GM23338 (cell line): ENCODE measurements at regions not wholly inside any gene's neighbourhood (a gene's known extent, or its start where the extent isn't known, plus 50 kb on each side); places are given as distances from the start of the nearest gene placed in this dataset.

Source experiments
- ATAC-seq: fragments of 200-7000 bp; cut with Tn5 transposase; 3 replicates; pipeline ENCODE4 v1.9.1; 2020
- DNase-seq: peaks from one replicate; pipeline ENCODE4 v3.0.0-alpha.2; 2015; ENCODE audit warnings: low spot score
- H2AFZ ChIP-seq: fragments of 200-600 bp; sonication (generic); 2 replicates; pipeline ENCODE4 v1.8.0; 2016; ENCODE audit warnings: antibody characterized with exemption, mild to moderate bottlenecking, moderate library complexity
- H3F3A ChIP-seq: fragments of 200-600 bp; sonication (generic); replicated peaks from 2 replicates; pipeline ENCODE4 v1.8.0; 2017; ENCODE audit warnings: antibody characterized with exemption, mixed run types, low read depth
- H3K27ac ChIP-seq: fragments of 200-600 bp; sonication (generic); 2 replicates; pipeline ENCODE4 v1.6.1; 2016; ENCODE audit warnings: low read depth
- H3K27me3 ChIP-seq: fragments of 200-600 bp; sonication (generic); 2 replicates; pipeline ENCODE4 v1.8.0; 2016; ENCODE audit warnings: mild to moderate bottlenecking, mixed run types, moderate library complexity; ENCODE audit not compliant: insufficient read depth
- H3K36me3 ChIP-seq: fragments of 200-600 bp; sonication (generic); 2 replicates; pipeline ENCODE4 v1.8.0; 2016; ENCODE audit warnings: mild to moderate bottlenecking; ENCODE audit not compliant: insufficient read depth
- H3K4me1 ChIP-seq: fragments of 200-600 bp; sonication (generic); 2 replicates; pipeline ENCODE4 v1.8.0; 2016; ENCODE audit warnings: mild to moderate bottlenecking, moderate library complexity; ENCODE audit not compliant: insufficient read depth
- H3K4me2 ChIP-seq: fragments of 200-600 bp; sonication (generic); 2 replicates; pipeline ENCODE4 v1.7.1; 2017; ENCODE audit warnings: mixed run types
- H3K4me3 ChIP-seq: fragments of 200-600 bp; sonication (generic); 2 replicates; pipeline ENCODE4 v1.6.1; 2016; ENCODE audit warnings: mixed run types
- H3K79me2 ChIP-seq: fragments of 200-600 bp; sonication (generic); replicated peaks from 2 replicates; pipeline ENCODE4 v1.8.0; 2017; ENCODE audit warnings: mild to moderate bottlenecking; ENCODE audit not compliant: insufficient read depth
- H3K9me2 ChIP-seq: fragments of 200-600 bp; sonication (generic); 2 replicates; pipeline ENCODE4 v1.8.0; 2017; ENCODE audit not compliant: insufficient read depth
- H4K20me1 ChIP-seq: fragments of 200-600 bp; sonication (generic); replicated peaks from 2 replicates; pipeline ENCODE4 v1.8.0; 2017; ENCODE audit warnings: mild to moderate bottlenecking; ENCODE audit not compliant: insufficient read depth
- H3K27ac Mint-ChIP-seq: 2 replicates; pipeline ENCODE4 v1.8.0; 2020; ENCODE audit warnings: inconsistent platforms, mild to moderate bottlenecking, moderate library complexity, mixed read lengths
- H3K27me3 Mint-ChIP-seq: 3 replicates; pipeline ENCODE4 v1.8.0; 2022; ENCODE audit warnings: low read depth, mild to moderate bottlenecking, moderate library complexity, mixed read lengths, inconsistent platforms; ENCODE audit not compliant: insufficient read depth, poor library complexity
- H3K36me3 Mint-ChIP-seq: 3 replicates; pipeline ENCODE4 v1.8.0; 2021; ENCODE audit warnings: low read depth, mild to moderate bottlenecking, inconsistent platforms, moderate library complexity, mixed read lengths
- H3K4me1 Mint-ChIP-seq: 3 replicates; pipeline ENCODE4 v1.8.0; 2020; ENCODE audit warnings: mild to moderate bottlenecking, inconsistent platforms, mixed read lengths
- H3K4me3 Mint-ChIP-seq: 3 replicates; pipeline ENCODE4 v1.8.0; 2021; ENCODE audit warnings: moderate library complexity, mild to moderate bottlenecking, inconsistent platforms, mixed read lengths
- H3K9me3 Mint-ChIP-seq: 3 replicates; pipeline ENCODE4 v1.8.0; 2020; ENCODE audit warnings: moderate library complexity, mild to moderate bottlenecking, inconsistent platforms, mixed read lengths
- CREB1 ChIP-seq: fragments of 250-450 bp; sonication (Bioruptor Pico); IDR thresholded peaks from 2 replicates; pipeline ENCODE4 v1.5.0; 2020; ENCODE audit warnings: low read depth, mild to moderate bottlenecking, moderate library complexity
- EZH2 ChIP-seq: fragments of 200-600 bp; sonication (generic); IDR thresholded peaks from one replicate; pipeline ENCODE4 v1.8.0; 2017; ENCODE audit warnings: antibody characterized with exemption, mild to moderate bottlenecking, low read depth; ENCODE audit not compliant: unreplicated experiment
- EZH2phosphoT487 ChIP-seq: fragments of 200-600 bp; sonication (generic); IDR thresholded peaks from one replicate; pipeline ENCODE4 v1.8.1; 2018; ENCODE audit warnings: antibody characterized with exemption; ENCODE audit not compliant: unreplicated experiment
- JUNB ChIP-seq: IDR thresholded peaks from one replicate; pipeline ENCODE4 v1.6.1; 2016; ENCODE audit warnings: antibody characterized with exemption; ENCODE audit not compliant: unreplicated experiment
- NANOG ChIP-seq: IDR thresholded peaks from 2 replicates; pipeline ENCODE4 v1.6.1; 2016; ENCODE audit warnings: antibody characterized with exemption, borderline replicate concordance
- REST ChIP-seq: IDR thresholded peaks from one replicate; pipeline ENCODE4 v1.6.1; 2018; ENCODE audit warnings: antibody characterized with exemption; ENCODE audit not compliant: unreplicated experiment
- STAT1 ChIP-seq: IDR thresholded peaks from one replicate; pipeline ENCODE4 v1.6.1; 2016; ENCODE audit warnings: antibody characterized with exemption; ENCODE audit not compliant: unreplicated experiment
- ZNF114 ChIP-seq: fragments of 250-450 bp; sonication (Bioruptor Pico); IDR thresholded peaks from 2 replicates; pipeline ENCODE4 v1.5.0; 2020; ENCODE audit warnings: mild to moderate bottlenecking, moderate library complexity
- ZNF331 ChIP-seq: fragments of 250-450 bp; sonication (Bioruptor Pico); IDR thresholded peaks from 2 replicates; pipeline ENCODE4 v1.5.0; 2020; ENCODE audit warnings: low read depth, mild to moderate bottlenecking, moderate library complexity
- ZNF462 ChIP-seq: fragments of 250-450 bp; sonication (Bioruptor Pico); IDR thresholded peaks from 2 replicates; pipeline ENCODE4 v1.5.0; 2020; ENCODE audit warnings: mild to moderate bottlenecking, moderate library complexity
- TF ChIP-seq, protein P1 (sequence below): IDR thresholded peaks from 2 replicates; pipeline ENCODE4 v1.6.1; 2016; ENCODE audit warnings: antibody characterized with exemption

- DNase-seq = no peak
- Histone ChIP-seq H4K20me1 (no peaks in the 10 kb centered on the region), H3K4me1 (peaks cover 21% of the 10 kb centered on the region), H3K27ac (0 out of 2 replicates have a peak overlapping the region, but pooled peaks have one; percentile 57), H2AFZ (no peak overlapping the region), H3K79me2 (no peaks in the 10 kb centered on the region), H3F3A (no peaks in the 10 kb centered on the region; the same call in 1 of the 2 replicates), H3K4me3 (no peak overlapping the region), H3K9me2 (no peaks in the 10 kb centered on the region), H3K27me3 (no peaks in the 10 kb centered on the region), H3K4me2 (0 out of 2 replicates have a peak overlapping the region, but pooled peaks have one; percentile 40), H3K36me3 (no peaks in the 10 kb centered on the region)
- no peak overlapping the region for H3K27ac Mint-ChIP-seq
- no peaks in the 10 kb centered on the region; the same call in 2 of the 3 replicates for H3K9me3 Mint-ChIP-seq
- no peak for ATAC-seq
- TF ChIP-seq JUNB (no peak), REST (no peak), ZNF331 (no peak)
- H3K4me3 Mint-ChIP-seq = no peak overlapping the region; the same call in 2 of the 3 replicates
- peaks cover 7% of the 10 kb centered on the region; the same call in 2 of the 3 replicates for H3K36me3 Mint-ChIP-seq
- peaks cover 43% of the 10 kb centered on the region for H3K4me1 Mint-ChIP-seq
- peaks cover 3% of the 10 kb centered on the region for H3K27me3 Mint-ChIP-seq
Measured at GRCh38 chr15:62760538-62760937, 282.0 kb upstream of the TPM1 start.

DNA sequence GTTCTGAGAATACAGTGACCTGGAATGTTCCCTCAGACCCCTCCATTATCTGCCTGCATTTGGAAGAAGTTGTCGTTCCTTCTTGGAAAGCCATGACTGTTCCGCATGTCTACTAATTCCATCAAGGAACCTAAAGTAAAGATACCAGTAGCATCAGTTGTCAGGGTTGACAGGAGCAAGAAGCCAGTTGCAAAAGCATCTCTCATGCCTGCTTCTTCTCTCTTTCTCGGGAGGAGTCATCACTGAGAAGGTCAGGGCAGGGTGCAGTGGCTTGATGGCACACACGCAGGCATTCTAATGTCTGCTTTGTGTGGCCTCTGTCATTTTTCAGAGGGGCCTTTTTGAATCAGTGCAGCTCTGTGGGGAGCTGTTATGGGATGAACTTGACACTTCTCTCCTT, 276.6 kb upstream of the TPM1 start:
- H3K4me1 Mint-ChIP-seq = no peaks in the 10 kb centered on the region; the same call in 1 of the 3 replicates
- DNase-seq (no peak), ATAC-seq (no peak)
- no peak overlapping the region for H3K4me2 ChIP-seq
- H3K27me3 ChIP-seq = no peaks in the 10 kb centered on the region
- no peak overlapping the region for H3K4me3 Mint-ChIP-seq
- no peak overlapping the region for H3K27ac Mint-ChIP-seq
- peaks cover 7% of the 10 kb centered on the region; the same call in 2 of the 3 replicates for H3K36me3 Mint-ChIP-seq
- no peaks in the 10 kb centered on the region for H3K9me2 ChIP-seq
- no peaks in the 10 kb centered on the region for H3K79me2 ChIP-seq
- no peak overlapping the region for H3K27ac ChIP-seq
- no peaks in the 10 kb centered on the region for H3K4me1 ChIP-seq
- no peaks in the 10 kb centered on the region for H4K20me1 ChIP-seq
- no peaks in the 10 kb centered on the region for H3F3A ChIP-seq
- no peaks in the 10 kb centered on the region; the same call in 2 of the 3 replicates for H3K9me3 Mint-ChIP-seq
- no peak overlapping the region for H3K4me3 ChIP-seq
- H3K36me3 ChIP-seq = no peaks in the 10 kb centered on the region
- no peak overlapping the region for H2AFZ ChIP-seq
- peaks cover 5% of the 10 kb centered on the region for H3K27me3 Mint-ChIP-seq
- TF ChIP-seq NANOG = no peak
- TF ChIP-seq ZNF462 (CRISPR knock-in tag) = no peak
- TF ChIP-seq ZNF114 (CRISPR knock-in tag) = no peak
- TF ChIP-seq ZNF331 = no peak
- TF ChIP-seq CREB1 = no peak
- TF ChIP-seq, protein P1, sequence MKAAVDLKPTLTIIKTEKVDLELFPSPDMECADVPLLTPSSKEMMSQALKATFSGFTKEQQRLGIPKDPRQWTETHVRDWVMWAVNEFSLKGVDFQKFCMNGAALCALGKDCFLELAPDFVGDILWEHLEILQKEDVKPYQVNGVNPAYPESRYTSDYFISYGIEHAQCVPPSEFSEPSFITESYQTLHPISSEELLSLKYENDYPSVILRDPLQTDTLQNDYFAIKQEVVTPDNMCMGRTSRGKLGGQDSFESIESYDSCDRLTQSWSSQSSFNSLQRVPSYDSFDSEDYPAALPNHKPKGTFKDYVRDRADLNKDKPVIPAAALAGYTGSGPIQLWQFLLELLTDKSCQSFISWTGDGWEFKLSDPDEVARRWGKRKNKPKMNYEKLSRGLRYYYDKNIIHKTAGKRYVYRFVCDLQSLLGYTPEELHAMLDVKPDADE = no peak
- no peak for TF ChIP-seq EZH2phosphoT487
- TF ChIP-seq EZH2 = no peak
- TF ChIP-seq STAT1 = no peak
